Transverse colon (tissue), 4 donors: ENCODE measurements at regions not wholly inside any gene's neighbourhood (a gene's known extent, or its start where the extent isn't known, plus 50 kb on each side); places are given as distances from the start of the nearest gene placed in this dataset.

Source experiments
- POLR2AphosphoS5 ChIP-seq, 3 donors: sonication (generic); formaldehyde crosslinking; IDR thresholded peaks; one replicate each; pipeline ENCODE4 v1.6.1; 2016; ENCODE audit warnings: antibody characterized with exemption in 3 of 3
- TF ChIP-seq, protein P1 (sequence below), 5 experiments: fragments of 200-600 bp in 3 of 5; fragments of 450-650 bp in 2 of 5; sonication (generic) in 3 of 5; IDR thresholded peaks; 1 replicate in 2 of 5; 2 replicates in 3 of 5; pipeline ENCODE4 v1.5.1; 2016 to 2017; ENCODE audit warnings: antibody characterized with exemption in 5 of 5, inconsistent platforms in 3 of 5, mild to moderate bottlenecking in 2 of 5, moderate library complexity in 1 of 5

GRCh38 chr2:226611196-226611943 lies 188.2 kb downstream of the IRS1 start:
- TF ChIP-seq, protein P1, sequence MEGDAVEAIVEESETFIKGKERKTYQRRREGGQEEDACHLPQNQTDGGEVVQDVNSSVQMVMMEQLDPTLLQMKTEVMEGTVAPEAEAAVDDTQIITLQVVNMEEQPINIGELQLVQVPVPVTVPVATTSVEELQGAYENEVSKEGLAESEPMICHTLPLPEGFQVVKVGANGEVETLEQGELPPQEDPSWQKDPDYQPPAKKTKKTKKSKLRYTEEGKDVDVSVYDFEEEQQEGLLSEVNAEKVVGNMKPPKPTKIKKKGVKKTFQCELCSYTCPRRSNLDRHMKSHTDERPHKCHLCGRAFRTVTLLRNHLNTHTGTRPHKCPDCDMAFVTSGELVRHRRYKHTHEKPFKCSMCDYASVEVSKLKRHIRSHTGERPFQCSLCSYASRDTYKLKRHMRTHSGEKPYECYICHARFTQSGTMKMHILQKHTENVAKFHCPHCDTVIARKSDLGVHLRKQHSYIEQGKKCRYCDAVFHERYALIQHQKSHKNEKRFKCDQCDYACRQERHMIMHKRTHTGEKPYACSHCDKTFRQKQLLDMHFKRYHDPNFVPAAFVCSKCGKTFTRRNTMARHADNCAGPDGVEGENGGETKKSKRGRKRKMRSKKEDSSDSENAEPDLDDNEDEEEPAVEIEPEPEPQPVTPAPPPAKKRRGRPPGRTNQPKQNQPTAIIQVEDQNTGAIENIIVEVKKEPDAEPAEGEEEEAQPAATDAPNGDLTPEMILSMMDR (IDR thresholded peaks at IDR 0.05) = no peak
- no peak for TF ChIP-seq POLR2AphosphoS5 (IDR thresholded peaks at IDR 0.05)
